CD4-positive, CD25-positive, alpha-beta regulatory T cell (primary cell): ENCODE measurements at regions not wholly inside any gene's neighbourhood (a gene's known extent, or its start where the extent isn't known, plus 50 kb on each side); places are given as distances from the start of the nearest gene placed in this dataset.

Experiments used
- ATAC-seq, 2 donors: fragments of 150-1000 bp; cut with Tn5 transposase; one replicate each; pipeline ENCODE4 v1.10.0; 2021; ENCODE audit warnings: low read depth in 2 of 2, moderate number of reproducible peaks in 2 of 2, moderate library complexity in 1 of 2
- DNase-seq, 3 donors: peaks; one replicate each; pipeline versions ENCODE4 v3.0.0 to v3.0.0-alpha.2; 2012 to 2022; ENCODE audit warnings: mixed read lengths in 1 of 3
- H3K27ac ChIP-seq: one replicate; pipeline ENCODE4 v1.7.0; 2013; ENCODE audit warnings: mild to moderate bottlenecking, low read length; ENCODE audit not compliant: insufficient read depth, poor library complexity, severe bottlenecking
- H3K27me3 ChIP-seq: one replicate; pipeline ENCODE4 v1.7.0; 2013; ENCODE audit warnings: low read length; ENCODE audit not compliant: control insufficient read depth, insufficient read depth
- H3K36me3 ChIP-seq: one replicate; pipeline ENCODE4 v1.7.0; 2013; ENCODE audit warnings: mild to moderate bottlenecking, low read length, moderate library complexity; ENCODE audit not compliant: control insufficient read depth, insufficient read depth
- H3K4me1 ChIP-seq: 2 replicates; pipeline ENCODE4 v1.7.0; 2013; ENCODE audit warnings: mild to moderate bottlenecking, low read length; ENCODE audit not compliant: insufficient read depth, control insufficient read depth, poor library complexity, severe bottlenecking
- H3K4me3 ChIP-seq: one replicate; pipeline ENCODE4 v1.7.0; 2013; ENCODE audit warnings: low read depth, mild to moderate bottlenecking, low read length, moderate library complexity
- H3K9me3 ChIP-seq, 2 experiments: 1 replicate in 1 of 2; 2 replicates in 1 of 2; pipeline ENCODE4 v1.7.0; 2013; ENCODE audit warnings: low read length in 2 of 2, mild to moderate bottlenecking in 1 of 2, moderate library complexity in 1 of 2; ENCODE audit not compliant: control insufficient read depth in 2 of 2
- H3K27ac Mint-ChIP-seq, 3 donors: one replicate each; pipeline ENCODE4 v1.8.0; 2020 to 2022; ENCODE audit warnings: mild to moderate bottlenecking in 3 of 3, mixed read lengths in 3 of 3, moderate library complexity in 2 of 3
- H3K27me3 Mint-ChIP-seq: one replicate; pipeline ENCODE4 v1.8.0; 2022; ENCODE audit warnings: mild to moderate bottlenecking, mixed read lengths
- H3K36me3 Mint-ChIP-seq: one replicate; pipeline ENCODE4 v1.8.0; 2020; ENCODE audit warnings: mixed read lengths
- H3K4me1 Mint-ChIP-seq, 4 donors: one replicate each; pipeline ENCODE4 v1.8.0; 2020 to 2022; ENCODE audit warnings: mixed read lengths in 4 of 4, mild to moderate bottlenecking in 1 of 4
- H3K4me3 Mint-ChIP-seq, 4 donors: one replicate each; pipeline ENCODE4 v1.8.0; 2020 to 2022; ENCODE audit warnings: mild to moderate bottlenecking in 4 of 4, mixed read lengths in 4 of 4, moderate library complexity in 3 of 4
- H3K9me3 Mint-ChIP-seq, 7 donors: one replicate each; pipeline ENCODE4 v1.8.0; 2020 to 2022; ENCODE audit warnings: mixed read lengths in 7 of 7, mild to moderate bottlenecking in 3 of 7, moderate library complexity in 2 of 7

DNA sequence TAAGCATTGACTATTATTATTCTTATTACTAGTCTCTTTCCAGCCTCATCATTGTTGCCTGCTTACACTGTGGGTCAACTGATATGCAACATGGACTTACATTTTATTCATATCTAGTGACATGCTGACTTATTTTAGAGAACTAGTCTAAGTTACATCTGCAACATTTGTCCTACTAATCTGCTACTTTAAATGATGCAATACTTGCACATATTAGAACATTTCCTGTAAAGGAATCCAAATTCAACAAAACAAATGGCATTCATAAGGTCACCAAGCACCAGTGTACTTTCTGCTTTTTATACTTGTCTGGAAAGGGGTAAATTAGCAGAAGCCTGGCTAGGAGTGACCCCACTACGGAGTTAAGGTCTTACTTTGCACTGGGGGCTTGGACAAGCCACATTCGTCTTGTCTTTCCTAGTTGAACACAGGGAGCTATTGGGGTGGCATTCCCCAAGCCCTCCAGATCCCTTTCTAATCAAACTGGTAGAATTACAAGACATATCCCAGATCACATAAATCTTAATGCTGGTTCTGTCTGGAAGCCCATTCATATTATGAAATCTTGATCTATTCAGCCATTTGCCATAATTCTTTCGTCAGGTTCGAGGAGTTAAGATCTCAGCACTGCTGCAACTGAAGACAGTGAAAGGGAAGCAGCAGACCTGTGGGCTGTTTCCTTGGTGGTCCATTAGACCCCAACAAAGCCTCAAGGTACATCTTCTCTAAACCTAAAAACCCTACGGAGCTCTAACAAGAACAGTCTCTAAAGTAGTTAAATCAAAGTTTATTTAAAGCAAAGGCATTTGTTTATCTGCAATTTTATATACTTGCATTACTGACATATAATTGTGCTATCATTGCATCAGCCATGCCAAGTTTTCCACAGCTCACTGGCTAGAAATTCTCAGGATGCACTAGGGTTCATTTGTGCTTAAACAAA lies 49.9 kb upstream of the RTN4 start:
- Mint-ChIP-seq H3K4me1 (peaks cover 0 to 3% (median under 1%) of the 10 kb centered on the region in 4 donors), H3K4me3 (no peak overlapping the region), H3K27me3 (no peaks in the 10 kb centered on the region), H3K27ac (peak overlapping the region in 1 of 3 donors; percentile 43), H3K36me3 (no peaks in the 10 kb centered on the region), H3K9me3 (no peaks in the 10 kb centered on the region)
- Histone ChIP-seq H3K36me3 (no peaks in the 10 kb centered on the region), H3K4me1 (no peaks in the 10 kb centered on the region), H3K4me3 (no peak overlapping the region), H3K27me3 (no peaks in the 10 kb centered on the region), H3K9me3 (no peaks in the 10 kb centered on the region), H3K27ac (no peak overlapping the region)
- no peak for ATAC-seq
- DNase-seq, result no peak
